ENCODE measurements at regions not wholly inside any gene's neighbourhood (a gene's known extent, or its start where the extent isn't known, plus 50 kb on each side); places are given as distances from the start of the nearest gene placed in this dataset.

GRCh38 chr2:180101846-180102245 lies 94.7 kb upstream of the CWC22 start:
- TF ChIP-seq EZH2 (IDR thresholded peaks at IDR 0.05; ENCODE audit: insufficient read depth, poor library complexity, severe bottlenecking) (no peak), EZH2phosphoT487 (IDR thresholded peaks at IDR 0.05; ENCODE audit: insufficient read depth, low read depth) (no peak)
